Astrocyte (in vitro differentiated cells and primary cell): ENCODE measurements at regions not wholly inside any gene's neighbourhood (a gene's known extent, or its start where the extent isn't known, plus 50 kb on each side); places are given as distances from the start of the nearest gene placed in this dataset.

Experiments used
- DNase-seq: peaks from one replicate; pipeline ENCODE4 v3.0.0-alpha.2; 2010; ENCODE audit warnings: low read depth
- FAIRE-seq: peaks from 2 replicates; lab custom pipeline; 2011; peaks lifted over from hg19 to GRCh38; lab: Jason Lieb, UNC
- H2AFZ ChIP-seq: 2 replicates; pipeline ENCODE4 v1.6.0; 2012; ENCODE audit warnings: low read depth, low read length, inconsistent platforms
- H3K27ac ChIP-seq: 2 replicates; pipeline ENCODE4 v1.5.1; 2011; ENCODE audit warnings: low read depth, low read length, inconsistent platforms
- H3K27me3 ChIP-seq: 2 replicates; pipeline ENCODE4 v1.6.0; 2011; ENCODE audit warnings: low read length, inconsistent platforms; ENCODE audit not compliant: insufficient read depth
- H3K36me3 ChIP-seq: 2 replicates; pipeline ENCODE4 v1.5.1; 2011; ENCODE audit warnings: low read length, inconsistent platforms; ENCODE audit not compliant: insufficient read depth
- H3K4me1 ChIP-seq: 2 replicates; pipeline ENCODE4 v1.5.1; 2011; ENCODE audit warnings: low read length, inconsistent platforms; ENCODE audit not compliant: insufficient read depth
- H3K4me2 ChIP-seq: 2 replicates; pipeline ENCODE4 v1.6.0; 2012; ENCODE audit warnings: low read length, inconsistent platforms
- H3K4me3 ChIP-seq: 2 replicates; pipeline ENCODE4 v1.5.1; 2011; ENCODE audit warnings: low read depth, mild to moderate bottlenecking, low read length, inconsistent platforms; ENCODE audit not compliant: insufficient read depth
- H3K79me2 ChIP-seq: 2 replicates; pipeline ENCODE4 v1.6.0; 2012; ENCODE audit warnings: mild to moderate bottlenecking, low read length, inconsistent platforms; ENCODE audit not compliant: insufficient read depth
- H3K9ac ChIP-seq: 2 replicates; pipeline ENCODE4 v1.6.0; 2012; ENCODE audit warnings: mild to moderate bottlenecking, low read length, inconsistent platforms
- H3K9me3 ChIP-seq: 2 replicates; pipeline ENCODE4 v1.5.1; 2012; ENCODE audit warnings: low read depth, mild to moderate bottlenecking, low read length, inconsistent platforms; ENCODE audit not compliant: insufficient read depth
- H4K20me1 ChIP-seq: 2 replicates; pipeline ENCODE4 v1.6.0; 2012; ENCODE audit warnings: low read length, inconsistent platforms; ENCODE audit not compliant: insufficient read depth
- H3K27ac Mint-ChIP-seq: one replicate; pipeline ENCODE4 v1.8.0; 2021; ENCODE audit warnings: mild to moderate bottlenecking, mixed read lengths; ENCODE audit not compliant: unreplicated experiment
- H3K27me3 Mint-ChIP-seq: one replicate; pipeline ENCODE4 v1.8.0; 2021; ENCODE audit warnings: low read depth, mixed read lengths; ENCODE audit not compliant: unreplicated experiment
- H3K36me3 Mint-ChIP-seq: one replicate; pipeline ENCODE4 v1.8.0; 2021; ENCODE audit warnings: low read depth, mixed read lengths; ENCODE audit not compliant: unreplicated experiment
- H3K4me1 Mint-ChIP-seq: one replicate; pipeline ENCODE4 v1.8.0; 2021; ENCODE audit warnings: low read depth, mixed read lengths; ENCODE audit not compliant: unreplicated experiment
- H3K4me3 Mint-ChIP-seq: one replicate; pipeline ENCODE4 v1.8.0; 2021; ENCODE audit warnings: mild to moderate bottlenecking, moderate library complexity, mixed read lengths; ENCODE audit not compliant: unreplicated experiment
- H3K9me3 Mint-ChIP-seq: one replicate; pipeline ENCODE4 v1.8.0; 2021; ENCODE audit warnings: mild to moderate bottlenecking, mixed read lengths; ENCODE audit not compliant: unreplicated experiment
- CTCF ChIP-seq: IDR thresholded peaks from 2 replicates; pipeline ENCODE4 v1.5.1; 2011; ENCODE audit warnings: low read depth, mild to moderate bottlenecking, inconsistent platforms, low read length, moderate library complexity; ENCODE audit not compliant: insufficient read depth
- EZH2 ChIP-seq: IDR thresholded peaks from 2 replicates; pipeline ENCODE4 v1.6.1; 2012; ENCODE audit warnings: mild to moderate bottlenecking, low read length, inconsistent platforms; ENCODE audit not compliant: insufficient read depth

GRCh38 chr12:67391034-67391433 lies 121.9 kb downstream of the CAND1 start:
- no peak for FAIRE-seq
- no peak overlapping the region for H2AFZ ChIP-seq
- no peak overlapping the region for H3K27ac ChIP-seq

GRCh38 chr12:67391656-67392055 lies 122.5 kb downstream of the CAND1 start:
- Histone ChIP-seq H3K36me3 (no peaks in the 10 kb centered on the region), H4K20me1 (no peaks in the 10 kb centered on the region), H2AFZ (no peak overlapping the region), H3K4me3 (no peak overlapping the region), H3K27me3 (no peaks in the 10 kb centered on the region), H3K4me1 (peaks cover 4% of the 10 kb centered on the region), H3K9me3 (no peaks in the 10 kb centered on the region), H3K79me2 (no peaks in the 10 kb centered on the region), H3K27ac (no peak overlapping the region), H3K9ac (no peak overlapping the region), H3K4me2 (no peak overlapping the region)
- no peak for DNase-seq
- H3K27ac Mint-ChIP-seq = no peak overlapping the region
- H3K4me3 Mint-ChIP-seq = no peak overlapping the region
- H3K36me3 Mint-ChIP-seq = no peaks in the 10 kb centered on the region
- no peaks in the 10 kb centered on the region for H3K9me3 Mint-ChIP-seq
- peaks cover 4% of the 10 kb centered on the region for H3K4me1 Mint-ChIP-seq
- no peaks in the 10 kb centered on the region for H3K27me3 Mint-ChIP-seq
- no peak for TF ChIP-seq EZH2
- no peak for TF ChIP-seq CTCF
- no peak for FAIRE-seq

More at GRCh38 chr12:67391034-67391433, 121.9 kb downstream of the CAND1 start:
- no peaks in the 10 kb centered on the region for H3K9me3 ChIP-seq
- H3K27ac Mint-ChIP-seq = no peak overlapping the region
- no peak for DNase-seq
- H4K20me1 ChIP-seq = no peaks in the 10 kb centered on the region
- H3K4me2 ChIP-seq = no peak overlapping the region
- no peak overlapping the region for H3K9ac ChIP-seq
- H3K36me3 Mint-ChIP-seq = no peaks in the 10 kb centered on the region
- no peaks in the 10 kb centered on the region for H3K9me3 Mint-ChIP-seq
- H3K4me1 ChIP-seq = peaks cover 4% of the 10 kb centered on the region
- no peaks in the 10 kb centered on the region for H3K27me3 ChIP-seq
- no peak overlapping the region for H3K4me3 Mint-ChIP-seq
- no peaks in the 10 kb centered on the region for H3K27me3 Mint-ChIP-seq
- peaks cover 4% of the 10 kb centered on the region for H3K4me1 Mint-ChIP-seq
- no peaks in the 10 kb centered on the region for H3K79me2 ChIP-seq
- TF ChIP-seq CTCF (no peak), EZH2 (no peak)
- no peak overlapping the region for H3K4me3 ChIP-seq
- H3K36me3 ChIP-seq = no peaks in the 10 kb centered on the region

- Mint-ChIP-seq H3K27ac (no peak overlapping the region), H3K4me1 (peaks cover 4% of the 10 kb centered on the region), H3K27me3 (no peaks in the 10 kb centered on the region), H3K36me3 (no peaks in the 10 kb centered on the region), H3K9me3 (no peaks in the 10 kb centered on the region), H3K4me3 (no peak overlapping the region)
- Histone ChIP-seq H3K79me2 (no peaks in the 10 kb centered on the region), H4K20me1 (no peaks in the 10 kb centered on the region), H3K9me3 (no peaks in the 10 kb centered on the region), H3K4me1 (peaks cover 4% of the 10 kb centered on the region), H3K27ac (no peak overlapping the region), H3K9ac (no peak overlapping the region), H2AFZ (peak overlapping the region; percentile 57), H3K36me3 (no peaks in the 10 kb centered on the region), H3K27me3 (no peaks in the 10 kb centered on the region), H3K4me3 (no peak overlapping the region), H3K4me2 (peak overlapping the region; percentile 18)
- FAIRE-seq = no peak
- TF ChIP-seq EZH2 = no peak
- peak; percentile 17 for TF ChIP-seq CTCF
- DNase-seq = peak; percentile 82
Measured at GRCh38 chr12:67394550-67394949, 125.4 kb downstream of the CAND1 start.
